ENCODE measurements at regions not wholly inside any gene's neighbourhood (a gene's known extent, or its start where the extent isn't known, plus 50 kb on each side); places are given as distances from the start of the nearest gene placed in this dataset.

DNA sequence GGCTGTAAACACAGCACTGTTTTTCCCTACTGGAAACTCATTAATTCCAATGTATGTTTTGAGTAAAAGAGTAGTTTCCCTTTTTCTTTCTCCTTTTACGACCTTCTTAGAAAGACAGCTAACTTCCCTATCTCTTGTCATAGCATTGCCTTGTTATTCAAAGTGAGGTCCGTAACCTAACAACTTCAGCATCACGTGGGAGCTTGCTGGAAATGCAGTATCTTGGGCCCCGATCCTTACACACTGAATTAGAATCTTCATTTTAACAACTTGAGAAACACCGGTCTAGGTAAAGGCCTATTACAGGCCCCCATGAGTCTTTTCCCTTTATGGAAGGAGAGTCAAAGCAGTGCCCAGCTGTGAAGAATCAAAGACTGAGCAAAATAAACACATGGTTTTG lies 230.7 kb upstream of the PRKD1 start:
- ChIA-PET SMC1A (ENCODE audit: uncharacterized antibody, unreplicated experiment) (interaction anchor here (0.7 kb wide), 1 partner anchor 109 kb away, joined by 3 read pairs; no protein-coding TSS in a partner anchor), CTCF (no interaction called here), POLR2A (no interaction called here), RAD21 (ENCODE audit: unreplicated experiment) (no interaction called here)
- H3K4me3 ChIP-seq = no peak overlapping the region
- no peaks in the 10 kb centered on the region for H4K20me1 ChIP-seq (ENCODE audit: control insufficient read depth, insufficient read depth)
- no peak overlapping the region for H3K4me2 ChIP-seq (ENCODE audit: control insufficient read depth, insufficient read depth)
- no peak overlapping the region for H3K27ac ChIP-seq (ENCODE audit: control insufficient read depth, insufficient read depth)
- intact Hi-C loops (cut with micrococcal nuclease; ENCODE audit: unreplicated experiment) (no loop called here), in situ Hi-C loops (cut with MboI) (no loop called here)
- H3K36me3 ChIP-seq (ENCODE audit: control insufficient read depth in 2 of 2, insufficient read depth in 2 of 2, low read length in 1 of 2) = no peaks in the 10 kb centered on the region
- H3K79me2 ChIP-seq (ENCODE audit: control insufficient read depth, insufficient read depth, low read length) = no peaks in the 10 kb centered on the region
- TF ChIP-seq, protein P1, sequence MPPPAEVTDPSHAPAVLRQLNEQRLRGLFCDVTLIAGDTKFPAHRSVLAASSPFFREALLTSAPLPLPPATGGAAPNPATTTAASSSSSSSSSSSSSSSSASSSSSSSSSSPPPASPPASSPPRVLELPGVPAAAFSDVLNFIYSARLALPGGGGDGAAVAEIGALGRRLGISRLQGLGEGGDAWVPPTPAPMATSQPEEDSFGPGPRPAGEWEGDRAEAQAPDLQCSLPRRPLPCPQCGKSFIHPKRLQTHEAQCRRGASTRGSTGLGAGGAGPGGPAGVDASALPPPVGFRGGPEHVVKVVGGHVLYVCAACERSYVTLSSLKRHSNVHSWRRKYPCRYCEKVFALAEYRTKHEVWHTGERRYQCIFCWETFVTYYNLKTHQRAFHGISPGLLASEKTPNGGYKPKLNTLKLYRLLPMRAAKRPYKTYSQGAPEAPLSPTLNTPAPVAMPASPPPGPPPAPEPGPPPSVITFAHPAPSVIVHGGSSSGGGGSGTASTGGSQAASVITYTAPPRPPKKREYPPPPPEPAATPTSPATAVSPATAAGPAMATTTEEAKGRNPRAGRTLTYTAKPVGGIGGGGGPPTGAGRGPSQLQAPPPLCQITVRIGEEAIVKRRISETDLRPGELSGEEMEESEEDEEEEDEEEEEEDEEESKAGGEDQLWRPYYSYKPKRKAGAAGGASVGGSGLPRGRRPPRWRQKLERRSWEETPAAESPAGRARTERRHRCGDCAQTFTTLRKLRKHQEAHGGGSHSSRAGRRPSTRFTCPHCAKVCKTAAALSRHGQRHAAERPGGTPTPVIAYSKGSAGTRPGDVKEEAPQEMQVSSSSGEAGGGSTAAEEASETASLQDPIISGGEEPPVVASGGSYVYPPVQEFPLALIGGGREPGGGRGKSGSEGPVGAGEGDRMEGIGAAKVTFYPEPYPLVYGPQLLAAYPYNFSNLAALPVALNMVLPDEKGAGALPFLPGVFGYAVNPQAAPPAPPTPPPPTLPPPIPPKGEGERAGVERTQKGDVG (CRISPR knock-in tag; IDR thresholded peaks at IDR 0.05) = no peak
- TF ChIP-seq SMAD5 (IDR thresholded peaks at IDR 0.05; ENCODE audit: low read depth) = no peak
- no peak for TF ChIP-seq STAT3 (IDR thresholded peaks at IDR 0.05; ENCODE audit: low read depth, low read length)
- TF ChIP-seq, protein P2, sequence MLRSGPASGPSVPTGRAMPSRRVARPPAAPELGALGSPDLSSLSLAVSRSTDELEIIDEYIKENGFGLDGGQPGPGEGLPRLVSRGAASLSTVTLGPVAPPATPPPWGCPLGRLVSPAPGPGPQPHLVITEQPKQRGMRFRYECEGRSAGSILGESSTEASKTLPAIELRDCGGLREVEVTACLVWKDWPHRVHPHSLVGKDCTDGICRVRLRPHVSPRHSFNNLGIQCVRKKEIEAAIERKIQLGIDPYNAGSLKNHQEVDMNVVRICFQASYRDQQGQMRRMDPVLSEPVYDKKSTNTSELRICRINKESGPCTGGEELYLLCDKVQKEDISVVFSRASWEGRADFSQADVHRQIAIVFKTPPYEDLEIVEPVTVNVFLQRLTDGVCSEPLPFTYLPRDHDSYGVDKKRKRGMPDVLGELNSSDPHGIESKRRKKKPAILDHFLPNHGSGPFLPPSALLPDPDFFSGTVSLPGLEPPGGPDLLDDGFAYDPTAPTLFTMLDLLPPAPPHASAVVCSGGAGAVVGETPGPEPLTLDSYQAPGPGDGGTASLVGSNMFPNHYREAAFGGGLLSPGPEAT (IDR thresholded peaks at IDR 0.05; ENCODE audit: low read depth) = no peak
- DNase-seq (ENCODE audit: low read depth, low spot score) (no peak), FAIRE-seq (no peak), ATAC-seq (no peak)
- no peaks in the 10 kb centered on the region for H3K9me3 ChIP-seq (replicated peaks; ENCODE audit: control insufficient read depth, insufficient read depth, low read length)
- 32% methylated on average over 5 of the region's 5 CpGs for WGBS (ENCODE audit: insufficient coverage, insufficient replicate concordance, low lambda C conversion rate, missing lambda C conversion rate)
- BruUV-seq (replicated peaks) = no TSS peak
- no peak overlapping the region for H3K9ac ChIP-seq (ENCODE audit: control insufficient read depth, insufficient read depth, low read length)
- H3K27me3 ChIP-seq (replicated peaks in 1 of 2; ENCODE audit: control insufficient read depth in 2 of 2, insufficient read depth in 2 of 2, low read length in 1 of 2) = no peaks in the 10 kb centered on the region
- H3K4me1 ChIP-seq (ENCODE audit: control insufficient read depth, insufficient read depth, low read length) = no peaks in the 10 kb centered on the region
- H2AFZ ChIP-seq (ENCODE audit: control insufficient read depth, low read depth, low read length) = no peak overlapping the region

Measured in GM12878 (cell line).